H1 (cell line): ENCODE measurements at regions not wholly inside any gene's neighbourhood (a gene's known extent, or its start where the extent isn't known, plus 50 kb on each side); places are given as distances from the start of the nearest gene placed in this dataset.

Experiments used
- CTCF ChIA-PET: fragments of 300-600 bp; sonication (Branson Sonifier 250); formaldehyde crosslinking; loops from one replicate; lab custom pipeline; 2021; ENCODE audit not compliant: partially characterized antibody; lab: Charles Lee
- POLR2A ChIA-PET: fragments of 300-600 bp; sonication (Branson Sonifier 250); formaldehyde crosslinking; loops from one replicate; lab custom pipeline; 2021; ENCODE audit warnings: inconsistent platforms; ENCODE audit not compliant: partially characterized antibody; lab: Charles Lee
- DNase-seq, 2 experiments: peaks; one replicate each; pipeline versions ENCODE4 v3.0.0 to v3.0.0-alpha.2; 2010 to 2022; ENCODE audit warnings: low spot score in 2 of 2, low read depth in 1 of 2, mixed read lengths in 1 of 2
- FAIRE-seq: peaks from 2 replicates; lab custom pipeline; 2011; peaks lifted over from hg19 to GRCh38; lab: Jason Lieb, UNC
- H2AFZ ChIP-seq: 2 replicates; pipeline ENCODE4 v1.8.1; 2012; ENCODE audit warnings: low read length, inconsistent platforms
- H2AK5ac ChIP-seq: 2 replicates; pipeline ENCODE4 v1.6.1; 2013; ENCODE audit warnings: low read depth, low read length
- H2BK120ac ChIP-seq: replicated peaks from 2 replicates; pipeline ENCODE3; 2013; ENCODE audit warnings: low read depth, low read length, inconsistent platforms
- H2BK12ac ChIP-seq: 2 replicates; pipeline ENCODE4 v1.6.1; 2013; ENCODE audit warnings: low read depth, low read length
- H2BK15ac ChIP-seq: 2 replicates; pipeline ENCODE4 v1.6.1; 2013; ENCODE audit warnings: low read length
- H2BK20ac ChIP-seq: 2 replicates; pipeline ENCODE4 v1.6.1; 2013; ENCODE audit warnings: low read length
- H2BK5ac ChIP-seq: 2 replicates; pipeline ENCODE4 v1.6.1; 2013; ENCODE audit warnings: low read depth, low read length
- H3K14ac ChIP-seq: 2 replicates; pipeline ENCODE4 v1.6.1; 2013; ENCODE audit warnings: inconsistent platforms; ENCODE audit not compliant: insufficient read length
- H3K18ac ChIP-seq: 2 replicates; pipeline ENCODE4 v1.6.1; 2013; ENCODE audit warnings: low read length; ENCODE audit errors: extremely low read depth
- H3K23ac ChIP-seq: 2 replicates; pipeline ENCODE4 v1.6.1; 2013; ENCODE audit warnings: inconsistent platforms; ENCODE audit not compliant: insufficient read length
- H3K23me2 ChIP-seq: 2 replicates; pipeline ENCODE4 v1.6.1; 2013; ENCODE audit warnings: low read depth, low read length
- H3K27ac ChIP-seq: 2 replicates; pipeline ENCODE4 v1.6.1; 2011; ENCODE audit warnings: low read depth, low read length, inconsistent platforms
- H3K27me3 ChIP-seq, 4 experiments: replicated peaks in 1 of 4; 1 replicate in 1 of 4; 2 replicates in 3 of 4; pipeline versions ENCODE4 v1.6.1 to v1.8.1; 2011 to 2013; ENCODE audit warnings: low read length in 3 of 4, mild to moderate bottlenecking in 3 of 4, inconsistent platforms in 2 of 4, mixed read lengths in 2 of 4, moderate library complexity in 1 of 4; ENCODE audit not compliant: control insufficient read depth in 3 of 4, insufficient read depth in 3 of 4; ENCODE audit errors: extremely low read depth in 1 of 4
- H3K36me3 ChIP-seq, 4 experiments: 2 replicates each; pipeline versions ENCODE4 v1.6.1 to v1.8.1; 2011 to 2013; ENCODE audit warnings: mild to moderate bottlenecking in 4 of 4, low read length in 3 of 4, moderate library complexity in 2 of 4, control low read depth in 1 of 4, inconsistent platforms in 1 of 4; ENCODE audit not compliant: insufficient read depth in 4 of 4, control insufficient read depth in 2 of 4
- H3K4ac ChIP-seq: replicated peaks from 2 replicates; pipeline ENCODE3; 2013; ENCODE audit warnings: low read length, low read depth, mixed read lengths, inconsistent platforms; ENCODE audit not compliant: insufficient read length
- H3K4me1 ChIP-seq, 4 experiments: replicated peaks in 1 of 4; 1 replicate in 1 of 4; 2 replicates in 3 of 4; pipeline versions ENCODE4 v1.6.1 to v1.8.1; 2011 to 2013; ENCODE audit warnings: low read length in 3 of 4, inconsistent platforms in 2 of 4, mixed read lengths in 1 of 4; ENCODE audit not compliant: insufficient read depth in 4 of 4, control insufficient read depth in 3 of 4
- H3K4me2 ChIP-seq, 2 experiments: 2 replicates each; pipeline versions ENCODE4 v1.6.1 to v1.8.1; 2011 to 2013; ENCODE audit warnings: low read depth in 2 of 2, low read length in 2 of 2, control low read depth in 1 of 2, inconsistent platforms in 1 of 2, mild to moderate bottlenecking in 1 of 2; ENCODE audit not compliant: insufficient read depth in 1 of 2
- H3K4me3 ChIP-seq, 4 experiments: fragments of 200-600, 300-600 bp in 1 of 4; sonication (generic), shearing (Covaris generic), sonication (Bioruptor Twin) in 1 of 4; 2 replicates each; pipeline versions ENCODE4 v1.5.1 to v1.8.1; 2011 to 2016; ENCODE audit warnings: low read length in 4 of 4, low read depth in 3 of 4, control low read depth in 2 of 4, inconsistent platforms in 2 of 4, mild to moderate bottlenecking in 2 of 4, mixed read lengths in 1 of 4, moderate library complexity in 1 of 4; ENCODE audit not compliant: insufficient read depth in 2 of 4; ENCODE audit errors: extremely low read depth in 1 of 4
- H3K56ac ChIP-seq: replicated peaks from 2 replicates; pipeline ENCODE3; 2013; ENCODE audit warnings: low read depth, mild to moderate bottlenecking, mixed read lengths, low read length, inconsistent platforms; ENCODE audit not compliant: insufficient read length
- H3K79me1 ChIP-seq: 2 replicates; pipeline ENCODE4 v1.6.1; 2013; ENCODE audit warnings: low read depth, low read length, control low read depth
- H3K79me2 ChIP-seq, 2 experiments: 2 replicates each; pipeline versions ENCODE4 v1.6.1 to v1.8.1; 2012 to 2013; ENCODE audit warnings: low read length in 2 of 2, mild to moderate bottlenecking in 2 of 2, inconsistent platforms in 1 of 2; ENCODE audit not compliant: insufficient read depth in 2 of 2, control insufficient read depth in 1 of 2
- H3K9ac ChIP-seq, 4 experiments: replicated peaks in 1 of 4; 1 replicate in 1 of 4; 2 replicates in 3 of 4; pipeline versions ENCODE4 v1.6.1 to v1.8.1; 2011 to 2013; ENCODE audit warnings: low read depth in 3 of 4, low read length in 3 of 4, control low read depth in 2 of 4, mild to moderate bottlenecking in 2 of 4, moderate library complexity in 2 of 4, inconsistent platforms in 1 of 4; ENCODE audit errors: extremely low read depth in 1 of 4
- H3K9me3 ChIP-seq, 2 experiments: 2 replicates each; pipeline versions ENCODE4 v1.6.1 to v1.8.1; 2012 to 2013; ENCODE audit warnings: mild to moderate bottlenecking in 2 of 2, moderate library complexity in 2 of 2, control low read depth in 1 of 2, inconsistent platforms in 1 of 2, low read depth in 1 of 2, low read length in 1 of 2, mixed read lengths in 1 of 2; ENCODE audit not compliant: insufficient read depth in 2 of 2
- H4K20me1 ChIP-seq, 2 experiments: replicated peaks in 1 of 2; 2 replicates each; pipeline versions ENCODE3 to v1.8.1; 2011 to 2013; ENCODE audit warnings: inconsistent platforms in 2 of 2, low read length in 2 of 2, mild to moderate bottlenecking in 1 of 2; ENCODE audit not compliant: insufficient read depth in 2 of 2, control insufficient read depth in 1 of 2
- H4K5ac ChIP-seq: 2 replicates; pipeline ENCODE4 v1.6.1; 2013; ENCODE audit warnings: low read length, low read depth, mixed read lengths, inconsistent platforms; ENCODE audit not compliant: insufficient read length
- H4K8ac ChIP-seq: 2 replicates; pipeline ENCODE4 v1.8.0; 2013; ENCODE audit warnings: mild to moderate bottlenecking, moderate library complexity, low read length, inconsistent platforms; ENCODE audit not compliant: insufficient read depth; ENCODE audit errors: extremely low read depth
- H4K91ac ChIP-seq: replicated peaks from 2 replicates; pipeline ENCODE3; 2013; ENCODE audit warnings: low read length, mixed read lengths, inconsistent platforms; ENCODE audit not compliant: insufficient read length
- BRCA1 ChIP-seq: IDR thresholded peaks from 2 replicates; pipeline ENCODE4 v1.6.1; 2012; ENCODE audit warnings: low read depth, low read length, improper control_type of control experiment
- CEBPB ChIP-seq: IDR thresholded peaks from 2 replicates; pipeline ENCODE4 v1.6.1; 2012; ENCODE audit warnings: low read depth, low read length
- POLR2A ChIP-seq, 2 experiments: IDR thresholded peaks; 1 replicate in 1 of 2; 2 replicates in 1 of 2; pipeline ENCODE4 v1.6.1; 2011; ENCODE audit warnings: low read depth in 2 of 2, low read length in 2 of 2, mild to moderate bottlenecking in 2 of 2; ENCODE audit errors: control extremely low read depth in 1 of 2
- POLR2AphosphoS5 ChIP-seq: IDR thresholded peaks from 2 replicates; pipeline ENCODE4 v1.6.1; 2011; ENCODE audit warnings: low read depth, low read length
- RFX5 ChIP-seq: IDR thresholded peaks from 2 replicates; pipeline ENCODE4 v1.6.1; 2011; ENCODE audit warnings: low read depth, low read length, improper control_type of control experiment, borderline replicate concordance
- SAP30 ChIP-seq: fragments of 300-600 bp; sonication (generic); IDR thresholded peaks from 2 replicates; pipeline ENCODE4 v1.7.1; 2012; ENCODE audit warnings: low read length, moderate library complexity, mild to moderate bottlenecking, inconsistent platforms; ENCODE audit not compliant: insufficient read depth, insufficient replicate concordance
- SIX5 ChIP-seq: IDR thresholded peaks from 2 replicates; pipeline ENCODE4 v1.6.1; 2011; ENCODE audit warnings: mild to moderate bottlenecking, low read depth, low read length
- SP1 ChIP-seq: IDR thresholded peaks from 2 replicates; pipeline ENCODE4 v1.6.1; 2011; ENCODE audit warnings: low read depth, low read length
- SUZ12 ChIP-seq: fragments of 200-600 bp; sonication (generic); IDR thresholded peaks from 2 replicates; pipeline ENCODE4 v1.6.1; 2012; ENCODE audit warnings: mild to moderate bottlenecking, inconsistent platforms, low read length, moderate library complexity, mixed read lengths
- TAF7 ChIP-seq: optimal IDR thresholded peaks from 2 replicates; pipeline ENCODE3; 2011; ENCODE audit warnings: low read depth, mild to moderate bottlenecking, inconsistent platforms, low read length, moderate library complexity, borderline replicate concordance
- WGBS, 2 experiments: shearing (Covaris generic) in 1 of 2; methylation state at CpG; one replicate each; pipeline versions ENCODE4 v1.1.6 to v1.1.7; 2013 to 2015; ENCODE audit warnings: low lambda C conversion rate in 2 of 2, mixed read lengths in 2 of 2, inconsistent platforms in 1 of 2, low coverage in 1 of 2, missing lambda C conversion rate in 1 of 2; ENCODE audit not compliant: insufficient replicate concordance in 2 of 2, insufficient coverage in 1 of 2, insufficient read length in 1 of 2; ENCODE audit errors: extremely low coverage in 1 of 2, missing lambda C conversion rate in 1 of 2; 5-methylcytosine and 5-hydroxymethylcytosine counted together

- no peak overlapping the region for H3K14ac ChIP-seq
- no peaks in the 10 kb centered on the region for H3K36me3 ChIP-seq
- no peaks in the 10 kb centered on the region for H3K23me2 ChIP-seq
- no peaks in the 10 kb centered on the region for H4K20me1 ChIP-seq
- POLR2A ChIA-PET, result no interaction called here
- H4K5ac ChIP-seq, result no peak overlapping the region
- no peak overlapping the region for H4K8ac ChIP-seq
- H4K91ac ChIP-seq, result no peak overlapping the region
- no peak overlapping the region for H3K23ac ChIP-seq
- FAIRE-seq (no peak), DNase-seq (no peak)
- CTCF ChIA-PET, result interaction anchor here (1.5 kb wide), 1 partner anchor 10 kb away, joined by 3 read pairs; no protein-coding TSS in a partner anchor
- H3K4me3 ChIP-seq, result no peak overlapping the region
- H3K9ac ChIP-seq, result no peak overlapping the region
- no peak overlapping the region for H2BK20ac ChIP-seq
- no peak overlapping the region for H3K4ac ChIP-seq
- no peak overlapping the region for H2BK12ac ChIP-seq
- H2AK5ac ChIP-seq, result no peak overlapping the region
- no peaks in the 10 kb centered on the region for H3K9me3 ChIP-seq
- H2BK5ac ChIP-seq, result no peak overlapping the region
- no peak overlapping the region for H2BK120ac ChIP-seq
- H3K27ac ChIP-seq, result no peak overlapping the region
- H3K79me2 ChIP-seq, result no peaks in the 10 kb centered on the region
- no peak overlapping the region for H3K4me2 ChIP-seq
- H3K4me1 ChIP-seq, result peaks cover 6 to 15% (median 11%) of the 10 kb centered on the region in 4 experiments
- H3K56ac ChIP-seq, result no peak overlapping the region
- no peaks in the 10 kb centered on the region for H3K79me1 ChIP-seq
- no peak overlapping the region for H2BK15ac ChIP-seq
- no peak overlapping the region for H2AFZ ChIP-seq
- 94% methylated on average over 8 of the region's 8 CpGs; no CpG with 5 or more reads in 1 of the 2 experiments for WGBS, 2 experiments
- H3K18ac ChIP-seq, result no peak overlapping the region
- H3K27me3 ChIP-seq, result no peaks in the 10 kb centered on the region
- TF ChIP-seq SUZ12 (no peak), POLR2A (IDR thresholded peaks at IDR 0.05; ENCODE audit: control extremely low read depth in 1 of 2, low read depth in 2 of 2, low read length in 2 of 2) (no peak), TAF7 (no peak), RFX5 (no peak), POLR2AphosphoS5 (no peak), SP1 (no peak), SAP30 (no peak), BRCA1 (no peak), CEBPB (no peak), SIX5 (no peak)
Measured at GRCh38 chr1:244159646-244160045, 108.6 kb downstream of the ZBTB18 start.
